ENCODE measurements at regions not wholly inside any gene's neighbourhood (a gene's known extent, or its start where the extent isn't known, plus 50 kb on each side); places are given as distances from the start of the nearest gene placed in this dataset.

- DNase-seq, result no peak
These were observed 119.4 kb downstream of the UQCRFS1 start for GRCh38 chr19:29093553-29093908.

GRCh38 chr19:29092712-29093552 lies 120.0 kb downstream of the UQCRFS1 start:
- DNase-seq, result no peak

DNA sequence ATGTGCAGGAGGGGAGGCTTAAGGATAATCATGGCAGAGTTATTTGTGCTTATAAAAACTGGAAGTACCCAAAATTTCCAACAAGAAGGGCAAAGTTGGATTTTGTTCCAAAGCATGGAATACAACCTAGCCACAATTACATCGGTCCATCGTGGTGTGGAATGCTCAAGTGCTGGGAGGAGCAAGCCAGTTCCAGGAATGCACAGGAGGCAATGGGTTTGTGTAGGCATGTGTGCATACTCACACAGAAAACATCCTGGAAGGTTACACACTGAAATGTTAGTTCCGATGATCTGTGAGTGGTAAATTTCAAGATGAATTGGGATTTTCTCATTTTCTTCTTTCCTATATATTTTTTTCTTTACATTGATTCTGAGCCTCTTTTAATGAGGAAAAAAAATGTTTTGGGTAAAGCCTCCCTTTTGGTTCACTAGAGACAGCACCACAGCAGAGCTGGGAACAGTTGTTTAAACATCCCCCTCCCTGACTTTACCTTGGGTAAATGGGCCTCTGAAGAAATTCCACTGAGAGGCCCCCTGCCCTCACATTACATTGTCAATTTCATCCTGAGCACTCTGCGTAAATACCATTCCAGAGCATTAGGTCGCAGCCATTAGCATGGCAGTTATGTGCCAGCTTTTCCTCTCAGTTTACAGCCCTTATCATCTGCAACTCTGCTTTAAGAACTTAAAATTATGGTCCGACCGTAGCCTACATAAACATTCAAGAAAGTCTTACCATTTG lies 122.0 kb downstream of the UQCRFS1 start:
- DNase-seq, result no peak

DNA sequence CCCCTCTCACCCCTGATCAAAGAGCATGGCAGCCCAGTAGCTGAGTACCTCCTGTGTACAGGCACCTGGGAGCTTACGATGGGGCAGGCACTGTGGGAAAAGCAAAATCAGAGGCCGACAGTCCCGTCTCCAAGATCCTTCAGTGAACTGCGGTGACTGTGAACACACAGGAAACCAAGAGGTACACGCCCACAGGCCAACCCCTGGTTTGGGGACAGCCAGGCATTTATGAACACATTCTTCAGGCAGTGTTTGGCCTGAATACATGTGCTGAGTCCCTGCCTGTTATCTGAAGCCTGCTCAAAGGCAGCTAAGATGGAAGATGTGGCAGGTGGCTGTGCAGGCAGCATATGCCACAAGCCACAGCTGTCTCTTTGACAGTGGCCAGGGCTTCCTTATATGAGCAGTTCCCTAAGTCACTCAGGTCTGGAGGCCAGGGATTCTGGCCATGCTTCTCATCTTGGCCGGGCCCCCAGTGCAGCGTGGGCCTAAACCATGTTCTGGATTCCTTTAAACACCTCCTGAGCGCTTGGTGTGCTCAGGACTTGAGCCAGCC lies 123.6 kb downstream of the UQCRFS1 start:
- DNase-seq, result no peak

GRCh38 chr19:29088761-29089160 lies 124.2 kb downstream of the UQCRFS1 start:
- DNase-seq, result no peak

DNA sequence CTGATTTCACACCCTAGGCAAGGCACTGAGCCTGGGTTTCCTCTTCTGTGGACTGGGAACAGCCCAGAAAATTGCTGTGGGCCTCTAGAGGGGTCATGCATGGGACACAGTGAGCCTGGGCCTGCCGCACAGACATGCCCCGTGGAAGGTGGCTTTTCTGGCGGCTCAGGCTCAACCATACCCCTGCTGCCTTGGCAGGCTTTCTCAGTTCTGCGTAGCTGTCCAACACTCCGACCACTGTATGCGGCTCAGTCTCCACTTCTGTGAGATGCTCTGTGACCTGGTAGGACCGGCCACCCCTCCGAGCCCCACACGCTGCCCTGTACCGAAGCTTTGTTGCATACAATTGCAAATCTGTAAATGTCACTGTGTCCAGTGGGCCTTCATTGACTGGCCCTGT lies 126.3 kb downstream of the UQCRFS1 start:
- DNase-seq, result no peak

- no peak for DNase-seq
These were observed 126.8 kb downstream of the UQCRFS1 start for GRCh38 chr19:29086182-29086581.

- DNase-seq, result no peak
These were observed 127.3 kb downstream of the UQCRFS1 start for GRCh38 chr19:29085630-29086029.

GRCh38 chr19:29085206-29085605 lies 127.7 kb downstream of the UQCRFS1 start:
- DNase-seq, result no peak

- no peak for DNase-seq
These were observed 128.7 kb downstream of the UQCRFS1 start for GRCh38 chr19:29084266-29084665.

- DNase-seq, result no peak
These were observed 129.1 kb downstream of the UQCRFS1 start for GRCh38 chr19:29083863-29084262.

DNA sequence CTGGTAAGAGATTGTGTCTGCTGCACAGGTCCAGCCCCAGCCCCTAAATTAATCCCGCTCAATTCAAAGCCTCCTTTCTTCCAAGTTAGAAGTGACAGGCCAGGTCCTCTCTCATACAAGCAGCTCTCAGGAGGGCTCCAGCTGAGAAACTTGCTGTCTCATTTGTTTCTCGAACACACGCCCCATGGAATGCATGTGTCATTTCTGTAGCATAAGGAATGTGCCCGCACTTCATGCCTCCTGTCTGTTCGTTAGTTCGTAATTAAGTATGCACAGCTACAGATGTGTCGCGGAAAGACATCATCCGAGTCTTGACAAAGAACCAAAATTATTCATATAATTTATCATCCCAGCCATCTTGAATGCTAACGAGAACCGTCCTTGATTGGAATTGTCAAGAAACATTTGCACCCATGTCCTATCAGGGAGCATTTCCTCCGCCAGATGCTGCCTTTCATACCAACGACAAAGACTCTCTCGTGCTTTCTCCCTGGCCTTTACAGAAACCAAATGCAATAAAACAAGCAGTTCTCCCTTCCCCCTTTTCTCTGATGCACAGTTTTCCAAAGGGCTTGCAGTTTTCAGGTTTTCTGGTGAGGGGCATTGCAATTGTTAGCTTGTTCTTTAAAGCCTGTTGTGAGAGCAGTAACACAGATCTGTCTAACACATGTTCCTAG lies 133.5 kb downstream of the UQCRFS1 start:
- DNase-seq, result no peak

DNA sequence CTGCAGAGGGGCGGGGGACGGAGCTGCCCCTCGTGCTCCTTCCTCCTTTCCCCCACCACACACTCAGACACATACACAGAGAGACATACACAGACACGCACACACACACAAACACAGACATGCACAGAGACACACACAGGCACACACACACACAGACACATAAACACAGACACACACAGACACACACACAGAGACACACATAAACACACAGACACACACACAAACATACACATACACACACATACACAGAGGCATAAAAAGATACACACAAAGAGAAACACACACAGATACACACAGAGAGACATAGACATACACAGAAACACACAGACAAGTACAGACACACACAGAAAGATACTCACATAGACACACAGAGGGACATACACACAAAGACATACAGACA lies 136.0 kb downstream of the UQCRFS1 start:
- DNase-seq, result no peak

GRCh38 chr19:29076161-29076560 lies 136.8 kb downstream of the UQCRFS1 start:
- DNase-seq, result no peak

DNA sequence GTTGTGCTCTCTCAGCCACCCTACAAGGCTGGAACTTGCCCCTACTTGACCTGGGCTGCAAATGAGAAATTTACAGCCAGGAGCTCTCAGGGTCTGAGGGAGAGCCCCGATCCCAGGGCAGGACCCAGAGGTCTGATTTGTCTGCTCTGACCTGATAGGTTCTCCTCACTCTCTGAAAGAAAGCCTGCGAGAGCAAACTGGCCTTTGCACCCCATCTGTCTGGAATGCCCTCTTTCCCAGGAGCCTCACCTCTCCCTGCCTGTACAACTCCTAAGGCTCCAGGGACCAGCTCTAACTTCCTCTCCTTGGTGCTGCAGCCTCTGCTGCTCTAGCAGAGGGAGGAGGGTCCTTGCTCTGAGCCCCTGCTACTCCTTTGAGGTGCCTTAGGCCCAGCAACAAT lies 137.8 kb downstream of the UQCRFS1 start:
- no peak for DNase-seq

DNA sequence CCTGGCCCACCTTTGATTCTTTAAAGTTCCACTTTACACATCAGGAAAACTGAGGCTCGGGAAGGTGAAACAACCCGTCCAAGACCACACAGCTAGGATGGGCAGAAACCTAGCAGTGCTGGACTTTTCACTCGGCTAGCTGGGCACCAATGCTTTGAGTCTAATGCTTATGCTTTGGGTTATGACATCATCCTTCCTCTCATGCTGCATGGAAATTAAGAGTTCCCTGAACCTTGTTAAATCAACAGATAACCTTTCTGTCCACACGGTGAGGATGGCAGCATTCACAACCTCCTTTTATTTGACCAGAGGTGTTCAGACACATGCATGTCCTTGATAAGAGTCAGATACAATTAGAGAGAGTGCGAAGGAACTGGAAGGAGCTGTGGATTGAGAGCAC lies 138.4 kb downstream of the UQCRFS1 start:
- no peak for DNase-seq

- no peak for DNase-seq
These were observed 145.1 kb downstream of the UQCRFS1 start for GRCh38 chr19:29067831-29068230.

DNA sequence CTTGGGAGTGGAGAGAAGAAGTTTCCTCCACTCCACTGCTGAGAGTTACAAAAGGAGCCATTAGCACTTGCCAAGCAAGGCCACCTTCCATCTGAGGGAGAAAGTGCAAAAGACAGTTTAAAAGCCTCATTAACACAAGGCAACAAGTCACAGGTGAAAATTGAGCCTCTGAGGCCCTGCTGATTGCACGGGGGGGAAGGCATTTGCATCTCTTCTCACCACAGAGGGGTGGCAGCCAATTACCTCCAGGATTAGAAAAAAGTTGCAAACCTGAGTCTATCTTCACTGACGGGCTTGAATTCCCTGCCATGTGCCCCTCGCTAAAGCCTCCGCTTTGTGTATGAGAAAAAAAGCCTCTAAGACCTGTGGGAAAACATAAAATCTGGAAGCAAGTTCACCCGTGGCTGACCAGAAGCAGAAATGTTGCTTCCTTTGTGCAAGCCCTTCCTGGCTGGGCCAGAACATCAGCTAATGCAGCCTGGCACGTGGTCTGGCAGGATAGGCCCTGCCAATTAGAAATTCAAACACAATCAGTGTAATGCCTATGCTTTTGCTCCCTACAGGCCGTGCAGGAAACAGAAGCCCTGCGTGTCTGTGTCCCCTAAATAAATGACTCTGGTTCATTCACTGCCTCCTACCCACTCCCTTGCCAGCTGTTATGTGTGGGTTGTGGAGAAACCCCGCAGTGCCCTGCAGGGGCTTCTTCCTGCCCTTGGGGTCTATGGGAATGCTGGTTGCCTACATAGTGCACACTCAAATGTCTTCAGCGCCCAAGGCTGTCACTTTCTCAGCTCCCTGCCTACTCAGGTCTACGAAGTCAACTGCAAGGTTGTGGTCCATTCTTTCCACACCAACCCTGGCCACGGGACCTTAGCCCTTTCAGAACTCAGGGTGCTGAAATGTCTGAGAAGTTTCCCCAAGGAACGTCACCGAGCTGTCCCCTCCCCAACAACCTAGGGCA lies 150.2 kb downstream of the UQCRFS1 start:
- no peak for DNase-seq

GRCh38 chr19:29060813-29061364 lies 152.1 kb downstream of the UQCRFS1 start:
- DNase-seq, result no peak

DNA sequence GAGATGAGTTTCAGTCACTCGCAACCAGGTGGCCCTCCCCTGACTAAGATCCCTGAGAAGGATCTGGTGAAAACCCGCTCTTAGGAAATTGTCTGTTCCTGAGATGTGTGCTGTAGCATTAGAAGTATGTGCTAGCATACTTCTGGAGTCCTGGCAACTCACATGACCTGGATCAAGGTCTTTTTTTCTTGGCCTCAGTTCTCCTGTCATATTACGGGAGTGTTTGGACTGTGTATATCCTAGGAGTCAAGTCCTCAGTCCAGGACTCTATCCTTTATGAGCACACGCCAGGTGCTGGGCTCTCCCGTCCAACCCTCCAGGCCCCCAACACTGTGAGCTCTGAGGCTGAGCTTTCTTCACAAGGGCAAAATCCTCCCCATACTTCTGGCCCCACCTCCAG lies 156.4 kb downstream of the UQCRFS1 start:
- DNase-seq, result no peak

DNA sequence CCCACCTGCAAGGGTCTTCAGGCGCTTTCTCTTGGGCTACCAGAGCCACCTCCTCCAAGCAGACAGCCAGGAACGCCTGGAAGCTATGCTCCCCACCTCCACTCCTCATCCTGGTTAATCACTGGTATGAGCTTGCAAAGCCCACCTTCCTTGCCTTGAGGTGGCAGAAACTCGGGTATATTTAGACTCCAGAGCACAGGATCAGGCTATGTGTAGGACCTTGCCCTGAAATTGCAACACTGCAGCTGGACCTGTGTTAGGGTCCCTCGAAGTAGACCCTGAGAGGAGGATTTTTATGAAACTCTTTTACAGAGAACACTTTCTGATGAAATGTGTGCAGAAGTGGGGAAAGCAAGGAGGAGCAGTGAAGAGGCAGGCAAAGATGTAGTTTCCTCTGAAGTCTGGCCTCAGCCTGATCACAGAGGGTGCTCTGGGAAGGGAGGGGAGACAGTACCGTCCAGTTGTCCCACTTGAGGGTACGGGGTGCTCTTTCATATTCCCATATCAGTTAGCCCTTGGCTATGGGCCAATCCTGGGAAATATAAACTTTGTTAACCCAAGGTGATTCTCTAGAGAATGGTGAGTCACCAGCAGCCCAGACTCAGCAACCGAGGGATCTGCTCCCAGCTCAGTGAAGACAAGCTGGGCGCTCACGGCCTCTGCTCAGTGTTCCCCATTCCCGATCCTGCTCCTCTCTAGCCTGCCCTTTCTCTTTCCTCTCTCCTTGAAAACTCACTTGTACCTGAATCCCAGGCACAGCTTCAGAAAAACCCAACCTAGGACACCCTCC lies 157.9 kb downstream of the UQCRFS1 start:
- no peak for DNase-seq
